GM12878 (cell line): ENCODE measurements at regions not wholly inside any gene's neighbourhood (a gene's known extent, or its start where the extent isn't known, plus 50 kb on each side); places are given as distances from the start of the nearest gene placed in this dataset.

Experiments
- ATAC-seq: fragments of 200-7000 bp; cut with Tn5 transposase; 3 replicates; pipeline ENCODE4 v1.9.1; 2020; ENCODE audit warnings: mild to moderate bottlenecking, moderate library complexity
- BruUV-seq: library from RNA; stranded (reverse); fragments of 400-500 nt; replicated peaks from 2 replicates; lab custom pipeline; 2021; lab: Mats Ljungman, UMichigan
- CTCF ChIA-PET: fragments of 300-600 bp; sonication (Branson Sonifier 250); formaldehyde crosslinking; extraction: SDS; loops from one replicate; lab custom pipeline; 2021; ENCODE audit warnings: inconsistent platforms; lab: Yijun Ruan, JAX
- POLR2A ChIA-PET: fragments of 350-600 bp; formaldehyde crosslinking; extraction: SDS; loops from one replicate; lab custom pipeline; 2021; ENCODE audit warnings: inconsistent platforms; lab: Charles Lee
- RAD21 ChIA-PET: fragments of 300-600 bp; sonication (Branson Sonifier 250); formaldehyde crosslinking; loops from one replicate; lab custom pipeline; 2023; ENCODE audit warnings: antibody characterized with exemption; ENCODE audit not compliant: unreplicated experiment; lab: Charles Lee
- SMC1A ChIA-PET: fragments of 300-600 bp; sonication (Branson Sonifier 250); formaldehyde crosslinking; loops from one replicate; lab custom pipeline; 2023; ENCODE audit not compliant: unreplicated experiment, uncharacterized antibody; lab: Charles Lee
- DNase-seq: peaks from one replicate; pipeline ENCODE4 v3.0.0-alpha.2; 2011; ENCODE audit warnings: low read depth, low spot score
- FAIRE-seq: peaks from 3 replicates; lab custom pipeline; 2011; peaks lifted over from hg19 to GRCh38; lab: Jason Lieb, UNC
- H2AFZ ChIP-seq: 2 replicates; pipeline ENCODE4 v1.6.0; 2011; ENCODE audit warnings: low read depth, low read length, control low read depth; ENCODE audit not compliant: control insufficient read depth
- H3K27ac ChIP-seq: 2 replicates; pipeline ENCODE4 v1.5.1; 2011; ENCODE audit warnings: control low read depth; ENCODE audit not compliant: control insufficient read depth, insufficient read depth
- H3K27me3 ChIP-seq, 2 experiments: replicated peaks in 1 of 2; 2 replicates each; pipeline versions ENCODE4 v1.6.0 to v1.6.1; 2011; ENCODE audit warnings: low read length in 1 of 2; ENCODE audit not compliant: control insufficient read depth in 2 of 2, insufficient read depth in 2 of 2
- H3K36me3 ChIP-seq, 2 experiments: 2 replicates each; pipeline ENCODE4 v1.5.1; 2011; ENCODE audit warnings: low read length in 1 of 2; ENCODE audit not compliant: control insufficient read depth in 2 of 2, insufficient read depth in 2 of 2
- H3K4me1 ChIP-seq: 2 replicates; pipeline ENCODE4 v1.6.1; 2011; ENCODE audit warnings: mild to moderate bottlenecking, low read length, moderate library complexity, mixed read lengths; ENCODE audit not compliant: control insufficient read depth, insufficient read depth
- H3K4me2 ChIP-seq: 2 replicates; pipeline ENCODE4 v1.6.0; 2011; ENCODE audit warnings: control low read depth; ENCODE audit not compliant: control insufficient read depth, insufficient read depth
- H3K4me3 ChIP-seq: fragments of 200-600 bp; sonication (generic); 2 replicates; pipeline ENCODE4 v1.5.1; 2016
- H3K79me2 ChIP-seq: 2 replicates; pipeline ENCODE4 v1.6.0; 2011; ENCODE audit warnings: low read length; ENCODE audit not compliant: control insufficient read depth, insufficient read depth
- H3K9ac ChIP-seq: 2 replicates; pipeline ENCODE4 v1.8.0; 2011; ENCODE audit warnings: low read length, control low read depth, mixed read lengths; ENCODE audit not compliant: control insufficient read depth, insufficient read depth
- H3K9me3 ChIP-seq: replicated peaks from 3 replicates; pipeline ENCODE4 v1.5.1; 2011; ENCODE audit warnings: mild to moderate bottlenecking, low read length; ENCODE audit not compliant: control insufficient read depth, insufficient read depth
- H4K20me1 ChIP-seq: 2 replicates; pipeline ENCODE4 v1.6.0; 2011; ENCODE audit not compliant: control insufficient read depth, insufficient read depth
- CHD2 ChIP-seq: IDR thresholded peaks from 2 replicates; pipeline ENCODE4 v1.6.1; 2011; ENCODE audit warnings: low read depth, low read length, improper control_type of control experiment, borderline replicate concordance
- ETV6 ChIP-seq, 2 experiments: fragments of 450-650 bp in 1 of 2; IDR thresholded peaks in 1 of 2; conservative IDR thresholded peaks in 1 of 2; 2 replicates each; pipeline ENCODE4 v1.6.1; 2014; ENCODE audit warnings: antibody characterized with exemption in 1 of 2, borderline replicate concordance in 1 of 2, low read depth in 1 of 2, mild to moderate bottlenecking in 1 of 2, moderate library complexity in 1 of 2
- IKZF1 ChIP-seq: fragments of 450-650 bp; conservative IDR thresholded peaks from 2 replicates; pipeline ENCODE4 v1.6.1; 2017; ENCODE audit warnings: antibody characterized with exemption, mild to moderate bottlenecking
- MYB ChIP-seq: fragments of 150-350 bp; IDR thresholded peaks from 2 replicates; pipeline ENCODE4 v1.6.1; 2014; ENCODE audit warnings: mild to moderate bottlenecking, low read depth, low read length, borderline replicate concordance
- NFXL1 ChIP-seq: fragments of 450-650 bp; IDR thresholded peaks from 2 replicates; pipeline ENCODE4 v1.6.1; 2017; ENCODE audit warnings: antibody characterized with exemption, mild to moderate bottlenecking, borderline replicate concordance
- RCOR1 ChIP-seq: conservative IDR thresholded peaks from 2 replicates; pipeline ENCODE4 v1.6.1; 2012; ENCODE audit warnings: low read depth, low read length, improper control_type of control experiment
- SP1 ChIP-seq: IDR thresholded peaks from one replicate; pipeline ENCODE4 v1.6.1; 2011; ENCODE audit warnings: low read depth, low read length
- WGBS: methylation state at CpG from one replicate; pipeline ENCODE4 v1.1.6; 2016; ENCODE audit warnings: low lambda C conversion rate; ENCODE audit not compliant: insufficient replicate concordance, insufficient coverage; ENCODE audit errors: missing lambda C conversion rate; 5-methylcytosine and 5-hydroxymethylcytosine counted together
- in situ Hi-C: fragments of 300-500 bp; cut with MboI; formaldehyde crosslinking; loops from 9 replicates; pipeline ENCODE4 v1.14.3; 2018; ENCODE audit warnings: mixed read lengths
- intact Hi-C: fragments of 100-400 bp; cut with micrococcal nuclease; formaldehyde crosslinking; loops from one replicate; pipeline ENCODE4 v1.14.2; 2022; ENCODE audit not compliant: unreplicated experiment
- TF ChIP-seq, protein P1 (sequence below): fragments of 450-650 bp; IDR thresholded peaks from 2 replicates; pipeline ENCODE4 v1.6.1; 2018; ENCODE audit warnings: mild to moderate bottlenecking, low read depth, moderate library complexity; ENCODE audit not compliant: partially characterized antibody
- TF ChIP-seq, protein P2 (sequence below): fragments of 450-650 bp; IDR thresholded peaks from 2 replicates; pipeline ENCODE4 v1.6.1; 2017; ENCODE audit warnings: mild to moderate bottlenecking, moderate library complexity

DNA sequence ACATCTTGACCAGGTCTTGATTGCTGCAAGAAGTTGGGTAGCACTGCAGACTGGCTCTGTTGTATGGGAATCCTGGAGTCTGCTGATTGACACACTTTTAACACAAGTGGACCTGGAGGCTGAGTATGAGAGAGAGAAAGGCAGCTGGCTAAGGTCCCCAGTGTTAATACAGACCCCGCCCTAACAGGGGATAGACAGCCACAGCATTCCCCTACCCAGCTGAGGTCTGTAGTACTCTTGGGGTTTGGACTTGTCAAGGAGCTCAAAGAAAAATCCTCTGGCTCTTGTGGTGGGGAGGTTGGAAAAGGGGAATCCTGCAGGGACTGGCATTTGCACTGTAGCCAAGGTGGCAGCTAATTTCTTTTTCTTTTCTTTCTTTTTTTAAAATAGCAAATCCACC is 192.7 kb downstream of the ZNF621 start:
- ChIA-PET RAD21 (no interaction called here), POLR2A (interaction anchor here (0.6 kb wide), 1 partner anchor 1158 kb away, joined by 4 read pairs; no protein-coding TSS in a partner anchor)
- intact Hi-C loops, result loop anchor here (10.0 kb wide), 1 partner anchor 133 kb away; no protein-coding TSS in a partner anchor

More for the DNA sequence above, 192.7 kb downstream of the ZNF621 start:
- no TSS peak for BruUV-seq
- in situ Hi-C loops, result no loop called here
- DNase-seq, result no peak
- no peaks in the 10 kb centered on the region for H3K79me2 ChIP-seq
- H3K36me3 ChIP-seq, result no peaks in the 10 kb centered on the region
- no peak overlapping the region for H3K4me3 ChIP-seq
- 72% methylated on average over 1 of the region's 1 CpG for WGBS
- no peak for ATAC-seq
- no peak overlapping the region for H3K27ac ChIP-seq
- no peak overlapping the region for H3K4me2 ChIP-seq
- no peaks in the 10 kb centered on the region for H3K27me3 ChIP-seq
- no peak for FAIRE-seq
- no peak overlapping the region for H3K9ac ChIP-seq
- SMC1A ChIA-PET, result interaction anchor here (0.9 kb wide), 1 partner anchor 37 kb away, joined by 3 read pairs; no protein-coding TSS in a partner anchor
- H2AFZ ChIP-seq, result no peak overlapping the region
- H3K4me1 ChIP-seq, result peaks cover 24% of the 10 kb centered on the region
- no peaks in the 10 kb centered on the region for H3K9me3 ChIP-seq
- no peaks in the 10 kb centered on the region for H4K20me1 ChIP-seq
- CTCF ChIA-PET, result no interaction called here
- no peak for TF ChIP-seq CHD2
- TF ChIP-seq RCOR1, result no peak
- TF ChIP-seq, protein P1, sequence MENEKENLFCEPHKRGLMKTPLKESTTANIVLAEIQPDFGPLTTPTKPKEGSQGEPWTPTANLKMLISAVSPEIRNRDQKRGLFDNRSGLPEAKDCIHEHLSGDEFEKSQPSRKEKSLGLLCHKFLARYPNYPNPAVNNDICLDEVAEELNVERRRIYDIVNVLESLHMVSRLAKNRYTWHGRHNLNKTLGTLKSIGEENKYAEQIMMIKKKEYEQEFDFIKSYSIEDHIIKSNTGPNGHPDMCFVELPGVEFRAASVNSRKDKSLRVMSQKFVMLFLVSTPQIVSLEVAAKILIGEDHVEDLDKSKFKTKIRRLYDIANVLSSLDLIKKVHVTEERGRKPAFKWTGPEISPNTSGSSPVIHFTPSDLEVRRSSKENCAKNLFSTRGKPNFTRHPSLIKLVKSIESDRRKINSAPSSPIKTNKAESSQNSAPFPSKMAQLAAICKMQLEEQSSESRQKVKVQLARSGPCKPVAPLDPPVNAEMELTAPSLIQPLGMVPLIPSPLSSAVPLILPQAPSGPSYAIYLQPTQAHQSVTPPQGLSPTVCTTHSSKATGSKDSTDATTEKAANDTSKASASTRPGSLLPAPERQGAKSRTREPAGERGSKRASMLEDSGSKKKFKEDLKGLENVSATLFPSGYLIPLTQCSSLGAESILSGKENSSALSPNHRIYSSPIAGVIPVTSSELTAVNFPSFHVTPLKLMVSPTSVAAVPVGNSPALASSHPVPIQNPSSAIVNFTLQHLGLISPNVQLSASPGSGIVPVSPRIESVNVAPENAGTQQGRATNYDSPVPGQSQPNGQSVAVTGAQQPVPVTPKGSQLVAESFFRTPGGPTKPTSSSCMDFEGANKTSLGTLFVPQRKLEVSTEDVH, result no peak
- TF ChIP-seq IKZF1, result no peak
- no peak for TF ChIP-seq ETV6 (conservative IDR thresholded peaks at IDR 0.05 in 1 of 2, IDR thresholded peaks at IDR 0.05 in 1 of 2; ENCODE audit: borderline replicate concordance in 1 of 2, low read depth in 1 of 2)
- no peak for TF ChIP-seq MYB
- no peak for TF ChIP-seq SP1
- TF ChIP-seq, protein P2, sequence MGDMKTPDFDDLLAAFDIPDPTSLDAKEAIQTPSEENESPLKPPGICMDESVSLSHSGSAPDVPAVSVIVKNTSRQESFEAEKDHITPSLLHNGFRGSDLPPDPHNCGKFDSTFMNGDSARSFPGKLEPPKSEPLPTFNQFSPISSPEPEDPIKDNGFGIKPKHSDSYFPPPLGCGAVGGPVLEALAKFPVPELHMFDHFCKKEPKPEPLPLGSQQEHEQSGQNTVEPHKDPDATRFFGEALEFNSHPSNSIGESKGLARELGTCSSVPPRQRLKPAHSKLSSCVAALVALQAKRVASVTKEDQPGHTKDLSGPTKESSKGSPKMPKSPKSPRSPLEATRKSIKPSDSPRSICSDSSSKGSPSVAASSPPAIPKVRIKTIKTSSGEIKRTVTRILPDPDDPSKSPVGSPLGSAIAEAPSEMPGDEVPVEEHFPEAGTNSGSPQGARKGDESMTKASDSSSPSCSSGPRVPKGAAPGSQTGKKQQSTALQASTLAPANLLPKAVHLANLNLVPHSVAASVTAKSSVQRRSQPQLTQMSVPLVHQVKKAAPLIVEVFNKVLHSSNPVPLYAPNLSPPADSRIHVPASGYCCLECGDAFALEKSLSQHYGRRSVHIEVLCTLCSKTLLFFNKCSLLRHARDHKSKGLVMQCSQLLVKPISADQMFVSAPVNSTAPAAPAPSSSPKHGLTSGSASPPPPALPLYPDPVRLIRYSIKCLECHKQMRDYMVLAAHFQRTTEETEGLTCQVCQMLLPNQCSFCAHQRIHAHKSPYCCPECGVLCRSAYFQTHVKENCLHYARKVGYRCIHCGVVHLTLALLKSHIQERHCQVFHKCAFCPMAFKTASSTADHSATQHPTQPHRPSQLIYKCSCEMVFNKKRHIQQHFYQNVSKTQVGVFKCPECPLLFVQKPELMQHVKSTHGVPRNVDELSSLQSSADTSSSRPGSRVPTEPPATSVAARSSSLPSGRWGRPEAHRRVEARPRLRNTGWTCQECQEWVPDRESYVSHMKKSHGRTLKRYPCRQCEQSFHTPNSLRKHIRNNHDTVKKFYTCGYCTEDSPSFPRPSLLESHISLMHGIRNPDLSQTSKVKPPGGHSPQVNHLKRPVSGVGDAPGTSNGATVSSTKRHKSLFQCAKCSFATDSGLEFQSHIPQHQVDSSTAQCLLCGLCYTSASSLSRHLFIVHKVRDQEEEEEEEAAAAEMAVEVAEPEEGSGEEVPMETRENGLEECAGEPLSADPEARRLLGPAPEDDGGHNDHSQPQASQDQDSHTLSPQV, result no peak
- TF ChIP-seq NFXL1, result no peak
